ENCODE measurements at regions not wholly inside any gene's neighbourhood (a gene's known extent, or its start where the extent isn't known, plus 50 kb on each side); places are given as distances from the start of the nearest gene placed in this dataset.
"Not testable (repeated sequence)": the region's sequence is repeated elsewhere in the genome, so short reads cannot be mapped to it uniquely, and the experiment has no call there.

- H3K4me1 ChIP-seq (ENCODE audit: low read depth); DNase-seq (ENCODE audit: low read depth in 1 of 2, low spot score in 1 of 2); H3K4me3 ChIP-seq; H3K9me3 ChIP-seq (ENCODE audit: low read depth); H3K27me3 ChIP-seq; H3K27ac ChIP-seq; H3K36me3 ChIP-seq: not testable (repeated sequence)
Measured at GRCh38 chr1:149276496-149276895, 173.1 kb upstream of the NBPF9 start.

DNA sequence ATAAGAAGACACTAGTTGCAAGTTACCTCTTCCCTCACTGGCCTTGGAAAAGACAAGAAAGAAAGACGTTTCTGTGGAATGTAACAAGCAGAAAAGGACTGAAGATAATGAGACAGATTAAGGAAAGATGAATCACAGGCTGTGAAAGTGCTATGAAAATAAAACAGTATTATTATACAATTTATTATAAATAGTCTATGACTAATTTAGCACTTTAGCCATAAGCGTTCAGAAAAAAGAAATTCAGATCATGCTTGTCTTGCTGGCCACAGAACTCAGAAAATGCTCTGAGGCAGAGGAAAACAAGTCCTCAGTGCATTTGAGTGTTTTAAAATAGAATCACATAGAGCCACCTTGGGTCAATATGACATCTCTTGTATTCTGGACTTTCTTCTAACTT lies 174.8 kb upstream of the NBPF9 start:
- H3K4me3 ChIP-seq; H3K9me3 ChIP-seq (ENCODE audit: low read depth); H3K36me3 ChIP-seq; H3K4me1 ChIP-seq (ENCODE audit: low read depth); DNase-seq (ENCODE audit: low read depth in 1 of 2, low spot score in 1 of 2); H3K27ac ChIP-seq; H3K27me3 ChIP-seq: not testable (repeated sequence)

GRCh38 chr1:149279015-149279414 lies 175.7 kb upstream of the NBPF9 start:
- not testable (repeated sequence) for H3K4me3 ChIP-seq; DNase-seq (ENCODE audit: low read depth in 1 of 2, low spot score in 1 of 2); H3K4me1 ChIP-seq (ENCODE audit: low read depth); H3K27me3 ChIP-seq; H3K27ac ChIP-seq; H3K36me3 ChIP-seq; H3K9me3 ChIP-seq (ENCODE audit: low read depth)

- H3K27ac ChIP-seq; H3K9me3 ChIP-seq (ENCODE audit: low read depth); H3K36me3 ChIP-seq; H3K4me3 ChIP-seq; DNase-seq (ENCODE audit: low read depth in 1 of 2, low spot score in 1 of 2); H3K4me1 ChIP-seq (ENCODE audit: low read depth); H3K27me3 ChIP-seq: not testable (repeated sequence)
Measured at GRCh38 chr1:149279512-149279911, 176.2 kb upstream of the NBPF9 start.

- not testable (repeated sequence) for H3K27ac ChIP-seq; H3K4me1 ChIP-seq (ENCODE audit: low read depth); DNase-seq (ENCODE audit: low read depth in 1 of 2, low spot score in 1 of 2); H3K27me3 ChIP-seq; H3K9me3 ChIP-seq (ENCODE audit: low read depth); H3K36me3 ChIP-seq; H3K4me3 ChIP-seq
Measured at GRCh38 chr1:149284773-149285172, 181.4 kb upstream of the NBPF9 start.

GRCh38 chr1:149285205-149285604 lies 181.9 kb upstream of the NBPF9 start:
- not testable (repeated sequence) for DNase-seq (ENCODE audit: low read depth in 1 of 2, low spot score in 1 of 2); H3K4me1 ChIP-seq (ENCODE audit: low read depth); H3K27me3 ChIP-seq; H3K9me3 ChIP-seq (ENCODE audit: low read depth); H3K27ac ChIP-seq; H3K4me3 ChIP-seq; H3K36me3 ChIP-seq

GRCh38 chr1:149285638-149286037 lies 182.3 kb upstream of the NBPF9 start:
- not testable (repeated sequence) for H3K9me3 ChIP-seq (ENCODE audit: low read depth); H3K27ac ChIP-seq; H3K4me3 ChIP-seq; H3K4me1 ChIP-seq (ENCODE audit: low read depth); DNase-seq (ENCODE audit: low read depth in 1 of 2, low spot score in 1 of 2); H3K27me3 ChIP-seq; H3K36me3 ChIP-seq

GRCh38 chr1:149288580-149288979 lies 185.2 kb upstream of the NBPF9 start:
- H3K27me3 ChIP-seq; H3K9me3 ChIP-seq (ENCODE audit: low read depth); DNase-seq (ENCODE audit: low read depth in 1 of 2, low spot score in 1 of 2); H3K4me3 ChIP-seq; H3K4me1 ChIP-seq (ENCODE audit: low read depth); H3K27ac ChIP-seq; H3K36me3 ChIP-seq: not testable (repeated sequence)

DNA sequence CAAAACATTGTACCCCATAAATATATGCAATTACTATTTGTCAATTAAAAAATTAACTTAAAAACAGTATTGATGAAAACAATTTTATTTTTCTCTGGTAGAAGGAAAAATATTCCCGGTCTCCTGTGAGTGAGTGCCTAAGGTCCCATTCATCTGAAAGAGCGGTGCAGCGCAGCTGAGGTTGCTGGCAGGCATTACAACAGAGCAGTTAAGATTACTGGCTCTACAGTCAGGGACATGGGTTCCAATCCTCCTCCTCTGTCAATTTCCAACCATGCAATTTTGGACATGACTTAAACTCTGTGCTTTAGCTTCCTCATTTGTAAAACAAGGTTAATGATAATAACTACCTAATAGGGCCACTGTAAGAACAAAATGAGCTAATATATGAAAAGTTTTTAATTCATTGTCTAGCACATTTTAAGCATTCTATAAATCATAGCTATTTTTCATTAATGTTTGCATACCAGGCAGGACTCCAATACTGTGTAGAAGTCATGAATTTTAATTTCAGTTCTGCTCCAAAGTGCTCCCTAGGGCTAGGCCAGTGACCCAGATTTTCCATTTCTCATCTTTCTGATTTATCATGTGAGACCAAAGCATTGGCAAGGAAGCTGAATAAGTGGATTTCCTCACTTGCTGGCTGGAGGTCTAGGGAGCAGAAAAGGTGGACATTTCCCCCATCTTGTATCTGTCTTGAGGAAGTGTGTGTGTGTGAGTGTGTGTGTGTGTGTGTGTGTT lies 174.2 kb upstream of the NBPF19 start:
- not testable (repeated sequence) for H3K4me1 ChIP-seq (ENCODE audit: low read depth); DNase-seq (ENCODE audit: low read depth in 1 of 2, low spot score in 1 of 2); H3K9me3 ChIP-seq (ENCODE audit: low read depth); H3K27me3 ChIP-seq; H3K27ac ChIP-seq; H3K36me3 ChIP-seq; H3K4me3 ChIP-seq

- H3K4me1 ChIP-seq (ENCODE audit: low read depth); H3K4me3 ChIP-seq; H3K36me3 ChIP-seq; H3K9me3 ChIP-seq (ENCODE audit: low read depth); H3K27me3 ChIP-seq; H3K27ac ChIP-seq; DNase-seq (ENCODE audit: low read depth in 1 of 2, low spot score in 1 of 2): not testable (repeated sequence)
Measured at GRCh38 chr1:149301282-149301681, 173.6 kb upstream of the NBPF19 start.

DNA sequence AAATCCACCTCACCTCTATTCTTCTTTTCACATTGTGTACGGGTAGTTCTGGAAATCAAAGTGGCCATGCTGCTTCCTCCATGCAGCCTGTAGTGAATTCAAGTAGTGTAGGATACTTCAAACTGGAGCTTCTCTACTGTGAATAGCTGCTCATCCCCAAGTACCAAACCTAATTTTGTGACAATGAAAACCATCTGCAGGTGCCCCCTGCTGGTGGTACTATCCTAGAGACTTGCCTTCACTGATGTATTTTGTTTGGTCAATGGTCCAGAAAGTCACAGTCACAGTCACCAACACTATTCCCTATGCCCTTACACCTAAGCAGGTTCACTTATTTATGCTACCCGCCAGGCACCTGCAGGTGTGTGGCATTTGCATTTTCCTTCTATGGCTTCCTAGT lies 170.0 kb upstream of the NBPF19 start:
- H3K9me3 ChIP-seq (ENCODE audit: low read depth); H3K4me1 ChIP-seq (ENCODE audit: low read depth); H3K27me3 ChIP-seq; H3K27ac ChIP-seq; H3K4me3 ChIP-seq; H3K36me3 ChIP-seq; DNase-seq (ENCODE audit: low read depth in 1 of 2, low spot score in 1 of 2): not testable (repeated sequence)

GRCh38 chr1:149307640-149308039 lies 167.2 kb upstream of the NBPF19 start:
- not testable (repeated sequence) for H3K27me3 ChIP-seq; DNase-seq (ENCODE audit: low read depth in 1 of 2, low spot score in 1 of 2); H3K36me3 ChIP-seq; H3K9me3 ChIP-seq (ENCODE audit: low read depth); H3K4me1 ChIP-seq (ENCODE audit: low read depth); H3K27ac ChIP-seq; H3K4me3 ChIP-seq

GRCh38 chr1:149314921-149315320 lies 159.9 kb upstream of the NBPF19 start:
- H3K36me3 ChIP-seq; H3K27ac ChIP-seq; H3K4me3 ChIP-seq; H3K4me1 ChIP-seq (ENCODE audit: low read depth); H3K9me3 ChIP-seq (ENCODE audit: low read depth); H3K27me3 ChIP-seq; DNase-seq (ENCODE audit: low read depth in 1 of 2, low spot score in 1 of 2): not testable (repeated sequence)

DNA sequence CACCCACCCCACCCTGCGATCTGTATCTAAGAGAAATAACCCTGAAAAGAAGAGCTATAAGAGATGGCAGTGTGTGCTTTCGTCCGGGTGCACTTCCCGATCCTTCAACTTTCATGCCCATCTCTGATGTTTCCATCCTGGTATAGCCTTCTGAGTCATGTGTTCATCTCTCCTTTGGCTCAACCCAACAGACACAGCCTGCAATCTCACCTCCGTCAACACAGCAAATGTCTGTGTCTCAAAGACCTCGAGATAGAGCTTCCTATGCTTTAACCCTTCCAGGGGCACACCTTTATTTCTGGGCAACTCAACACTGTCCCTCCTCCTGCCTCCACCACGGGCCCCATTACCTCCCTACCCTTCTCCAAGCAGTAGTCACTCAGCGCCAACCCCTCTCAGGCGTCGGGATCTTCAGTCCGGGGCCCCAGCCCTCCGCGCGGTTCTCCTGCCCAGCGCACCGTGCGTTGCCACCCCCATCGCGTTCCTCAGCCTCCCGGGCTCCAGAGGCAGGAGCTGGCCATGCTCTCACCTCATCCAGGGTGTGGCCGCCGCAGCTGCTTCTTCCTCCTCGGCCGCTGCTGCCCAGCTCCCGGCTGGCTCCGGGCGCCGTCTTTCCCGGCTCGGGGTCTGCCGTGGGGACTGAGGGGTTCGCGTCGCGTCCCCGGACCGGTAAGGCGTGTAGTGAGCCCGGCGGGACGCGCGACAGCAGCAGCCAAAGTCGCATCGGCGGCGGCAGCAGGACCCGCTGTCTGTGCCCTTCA lies 153.7 kb upstream of the NBPF19 start:
- not testable (repeated sequence) for H3K27ac ChIP-seq; H3K4me3 ChIP-seq; H3K36me3 ChIP-seq; H3K9me3 ChIP-seq (ENCODE audit: low read depth); H3K27me3 ChIP-seq; H3K4me1 ChIP-seq (ENCODE audit: low read depth); DNase-seq (ENCODE audit: low read depth in 1 of 2, low spot score in 1 of 2)

- H3K27me3 ChIP-seq; DNase-seq (ENCODE audit: low read depth in 1 of 2, low spot score in 1 of 2); H3K9me3 ChIP-seq (ENCODE audit: low read depth); H3K36me3 ChIP-seq; H3K27ac ChIP-seq; H3K4me1 ChIP-seq (ENCODE audit: low read depth); H3K4me3 ChIP-seq: not testable (repeated sequence)
Measured at GRCh38 chr1:149321732-149322016, 153.2 kb upstream of the NBPF19 start.
